NCI-H2196 (cell line): ENCODE measurements at regions not wholly inside any gene's neighbourhood (a gene's known extent, or its start where the extent isn't known, plus 50 kb on each side); places are given as distances from the start of the nearest gene placed in this dataset.
"Not testable (repeated sequence)": the region's sequence is repeated elsewhere in the genome, so short reads cannot be mapped to it uniquely, and the experiment has no call there.

Source experiments
- DNase-seq: peaks from one replicate; lab custom pipeline; 2025; ENCODE audit not compliant: unreplicated experiment; lab: John Stamatoyannopoulos, UW

DNA sequence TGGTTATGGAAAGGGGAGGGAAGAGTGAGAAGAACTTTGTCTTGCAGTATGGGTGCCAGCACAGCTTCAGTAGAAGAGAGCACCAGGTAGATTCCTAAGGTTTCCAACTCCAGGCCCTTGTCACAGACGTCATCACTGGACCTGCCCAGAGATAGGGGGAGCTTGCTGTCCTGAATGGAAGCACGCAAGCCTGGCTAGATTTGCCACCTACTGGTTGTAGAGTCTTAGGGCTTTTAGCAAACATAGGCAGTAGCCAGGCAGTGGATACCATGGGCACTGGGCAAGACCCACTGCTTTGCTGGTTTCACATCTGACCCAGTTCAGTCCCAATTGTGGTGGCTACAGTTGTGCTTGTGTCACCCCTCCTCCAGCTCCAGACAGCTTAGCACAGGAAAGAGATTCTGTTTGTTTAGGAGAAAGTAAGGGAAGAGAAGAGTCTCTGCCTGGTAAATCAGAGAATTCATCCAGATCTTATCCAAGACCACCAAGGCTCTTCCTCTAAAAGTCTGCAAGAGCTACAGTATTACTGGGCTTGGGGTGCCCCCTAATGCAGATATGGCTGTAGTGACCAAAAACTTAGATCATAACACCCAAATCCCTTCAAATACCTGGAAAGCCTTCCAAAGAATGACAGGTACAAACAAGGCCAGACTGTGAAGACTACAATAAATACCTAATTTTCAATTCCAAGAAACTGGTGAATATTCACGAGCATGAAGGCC is 158.9 kb downstream of the HINT1 start:
- DNase-seq, result no peak

DNA sequence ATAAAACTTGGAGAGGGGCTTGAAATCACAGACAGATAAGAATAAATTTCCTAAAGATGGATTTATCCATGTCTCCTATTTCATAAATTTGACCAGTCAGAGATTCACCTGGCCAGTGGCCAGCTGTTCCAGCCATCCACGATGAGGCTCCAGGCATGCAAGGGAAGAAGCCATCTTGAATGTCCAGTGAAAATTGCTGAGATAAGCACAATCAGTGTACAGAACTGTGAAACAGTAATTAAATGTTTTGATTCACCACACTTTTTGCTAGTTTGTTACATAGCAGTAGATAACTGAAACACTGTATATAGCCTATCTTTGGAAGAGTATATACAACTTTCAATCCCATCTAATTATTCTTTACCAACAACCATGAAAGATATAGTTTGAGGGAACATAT is 163.5 kb downstream of the HINT1 start:
- DNase-seq, result no peak

DNA sequence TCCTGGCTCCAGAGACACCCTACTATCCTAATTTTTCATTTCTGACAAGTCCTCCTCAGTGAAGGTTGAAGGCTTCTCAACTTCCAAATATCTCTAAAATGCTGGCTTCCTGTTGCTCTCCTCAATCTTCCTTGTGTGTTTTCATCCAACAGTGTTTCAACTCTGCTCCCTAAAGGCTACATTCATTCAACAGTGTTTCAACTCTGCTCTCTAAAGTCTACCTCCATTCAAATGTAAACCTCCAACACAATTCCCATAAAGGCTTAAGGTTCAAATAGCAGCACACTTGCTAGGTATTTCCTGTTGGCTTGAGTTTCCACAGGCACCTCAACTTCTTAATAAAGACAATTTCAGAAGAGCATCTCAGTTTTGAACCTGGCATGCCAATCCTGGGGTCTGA is 164.8 kb downstream of the HINT1 start:
- DNase-seq, result no peak

DNA sequence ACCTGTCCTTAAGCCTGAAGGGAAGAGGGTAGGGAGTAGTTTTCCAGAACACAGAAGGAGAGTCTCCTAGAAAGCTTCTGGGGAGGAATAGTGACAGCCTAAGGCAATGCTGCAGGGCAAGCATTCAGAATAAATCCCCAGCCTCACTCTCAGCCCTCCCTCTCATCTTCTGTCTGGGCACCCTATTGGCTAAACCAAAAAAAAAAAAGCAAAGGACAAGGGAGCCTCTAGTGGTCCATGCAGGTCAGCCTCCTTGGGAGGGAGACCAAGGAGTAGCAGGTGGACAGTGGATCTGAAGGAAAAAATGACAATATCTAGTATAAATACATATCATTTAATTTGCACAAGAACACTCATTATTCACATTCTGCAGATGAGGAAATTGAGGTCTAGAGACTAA is 168.3 kb downstream of the HINT1 start:
- not testable (repeated sequence) for DNase-seq

DNA sequence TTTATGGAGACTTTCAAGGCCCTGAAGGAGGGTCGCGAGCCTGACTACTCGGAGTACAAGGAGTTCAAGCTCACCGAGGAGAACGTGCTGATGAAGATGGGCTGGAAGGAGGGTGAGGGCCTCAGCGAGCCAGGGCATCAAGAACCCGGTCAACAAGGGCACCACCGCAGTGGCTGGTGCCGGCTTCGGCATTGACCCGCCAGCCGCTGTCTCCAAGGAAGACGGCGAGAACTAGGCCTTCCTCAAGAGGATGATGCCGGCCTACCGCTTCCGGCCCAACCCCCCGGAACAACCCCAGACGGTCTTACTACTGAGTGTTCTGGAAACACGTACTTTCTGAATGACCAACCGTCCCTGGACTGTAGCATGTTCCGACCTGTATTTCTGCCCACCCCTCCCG is 169.2 kb downstream of the HINT1 start:
- DNase-seq, result no peak

DNA sequence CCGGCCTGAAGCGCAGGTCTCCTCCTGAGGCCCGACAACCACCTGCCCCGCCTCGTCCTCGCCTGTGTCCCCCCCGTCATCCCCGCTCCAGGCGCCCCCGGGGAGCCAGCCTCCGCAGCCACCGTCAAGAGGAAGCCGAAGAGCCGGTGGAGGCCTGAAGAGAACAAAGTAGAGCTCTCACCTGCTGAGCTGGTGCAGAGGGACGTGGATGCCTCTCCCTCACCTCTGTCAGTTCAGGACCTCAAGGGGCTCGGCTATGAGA is 169.9 kb downstream of the HINT1 start:
- no peak for DNase-seq

DNA sequence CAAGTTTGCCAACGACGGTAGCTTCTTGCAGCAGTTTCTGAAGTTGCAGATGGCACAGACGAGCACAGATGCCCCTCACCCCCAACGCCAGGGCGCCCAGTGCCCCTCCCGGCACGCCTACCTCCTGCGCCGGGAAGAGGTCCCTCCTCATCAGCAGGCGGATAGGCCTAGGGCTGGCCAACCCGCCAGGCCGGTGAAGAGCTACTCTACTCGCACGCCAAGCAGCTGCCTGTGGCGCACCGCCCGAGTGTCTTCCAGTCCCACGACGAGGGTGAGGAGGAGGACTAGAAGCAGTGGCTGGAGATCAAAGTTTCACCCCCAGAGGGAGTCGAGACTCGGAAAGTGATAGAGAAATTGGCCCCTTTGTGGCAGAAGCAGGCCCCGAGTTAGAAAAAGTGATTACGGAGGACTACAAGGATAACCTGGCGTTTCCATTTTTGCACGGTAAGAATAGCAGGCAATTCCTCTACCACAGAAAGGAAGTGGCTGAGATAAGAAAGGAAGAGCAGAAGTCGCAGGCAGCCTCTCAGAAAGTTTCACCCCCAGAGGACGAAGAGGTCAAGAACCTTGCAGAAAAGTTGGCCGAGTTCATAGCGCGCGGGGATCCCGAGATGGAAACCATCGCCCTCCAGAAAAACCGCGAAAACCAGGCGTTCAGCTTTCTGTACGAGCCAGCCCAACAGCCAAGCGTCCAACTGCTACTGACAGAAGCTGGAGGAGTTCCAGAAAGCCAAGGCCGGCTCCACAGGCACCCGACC is 170.4 kb downstream of the HINT1 start:
- no peak for DNase-seq

DNA sequence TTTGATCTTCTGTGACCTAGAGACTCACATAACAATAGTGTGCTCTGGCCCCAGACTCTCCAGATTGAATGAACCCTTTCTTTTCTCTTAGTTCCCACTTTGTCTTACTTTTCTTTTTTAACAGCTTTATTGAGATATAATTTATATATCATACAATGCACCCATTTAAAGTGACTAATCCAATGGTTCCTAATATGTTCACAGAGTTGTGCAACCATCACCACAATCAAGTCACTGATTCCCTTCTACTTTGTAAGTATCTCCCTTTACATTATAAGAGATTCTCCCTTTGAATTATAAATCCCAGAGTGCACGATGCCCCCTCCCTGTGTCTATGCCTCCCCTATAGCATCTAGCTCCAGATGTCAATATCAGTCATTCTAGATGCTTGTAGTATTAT is 172.4 kb downstream of the HINT1 start:
- no peak for DNase-seq

DNA sequence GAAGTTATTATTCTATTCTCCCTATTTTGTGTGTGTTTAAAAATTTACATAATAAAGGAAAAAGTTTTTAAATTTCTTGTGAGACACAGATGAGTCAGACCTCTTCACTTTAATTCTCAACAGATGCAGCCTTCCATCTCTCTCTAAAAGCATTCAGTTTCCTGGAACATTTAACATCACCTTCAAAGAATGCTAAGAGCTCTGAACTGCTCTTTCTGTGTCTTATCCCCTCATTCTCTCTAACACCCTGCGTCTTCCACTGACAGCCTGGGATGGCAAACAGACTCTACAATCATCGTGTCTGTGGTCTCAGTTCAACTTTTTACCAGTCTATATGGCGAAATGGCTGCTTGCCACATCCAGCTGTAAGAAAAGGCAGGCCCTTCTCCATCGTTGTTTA is 173.0 kb downstream of the HINT1 start:
- no peak for DNase-seq

DNA sequence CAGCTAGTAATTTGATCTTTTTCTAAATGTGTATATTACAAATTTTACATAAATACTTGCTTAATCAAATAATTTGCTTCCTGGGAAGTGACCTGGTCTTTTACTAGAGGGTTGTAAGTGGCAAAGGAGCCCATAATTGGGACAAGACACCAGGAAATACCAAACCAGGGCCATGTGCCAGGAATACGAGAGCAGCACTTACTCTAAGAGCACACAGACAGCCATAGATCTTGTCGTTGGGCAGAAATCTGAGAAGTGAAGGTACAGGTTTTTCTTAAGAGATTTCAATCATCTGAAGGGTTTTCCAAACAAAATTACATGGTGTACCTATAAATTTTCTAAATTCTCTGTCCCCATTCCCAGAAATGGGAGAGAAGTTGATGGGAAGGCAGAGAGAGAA is 179.3 kb downstream of the HINT1 start:
- no peak for DNase-seq

DNA sequence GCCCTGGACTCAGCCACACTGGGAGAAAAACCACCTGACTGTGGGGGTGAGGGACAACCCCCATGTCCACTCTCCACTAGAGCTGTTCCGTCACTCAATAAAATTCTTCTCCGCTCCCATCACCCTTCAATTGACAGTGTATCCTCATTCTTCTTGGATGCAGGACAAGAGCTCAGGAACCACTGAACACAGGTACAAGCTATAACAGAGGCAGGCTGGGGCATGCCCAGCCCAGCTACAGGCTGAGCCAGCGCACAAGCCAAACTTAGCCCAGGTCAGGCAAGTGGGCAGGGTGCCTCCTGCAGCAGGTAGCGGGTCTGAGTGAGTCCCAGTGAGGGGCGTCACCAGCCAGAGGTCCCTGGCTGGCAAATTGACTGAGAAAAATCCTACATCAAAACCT is 183.4 kb downstream of the HINT1 start:
- no peak for DNase-seq

DNA sequence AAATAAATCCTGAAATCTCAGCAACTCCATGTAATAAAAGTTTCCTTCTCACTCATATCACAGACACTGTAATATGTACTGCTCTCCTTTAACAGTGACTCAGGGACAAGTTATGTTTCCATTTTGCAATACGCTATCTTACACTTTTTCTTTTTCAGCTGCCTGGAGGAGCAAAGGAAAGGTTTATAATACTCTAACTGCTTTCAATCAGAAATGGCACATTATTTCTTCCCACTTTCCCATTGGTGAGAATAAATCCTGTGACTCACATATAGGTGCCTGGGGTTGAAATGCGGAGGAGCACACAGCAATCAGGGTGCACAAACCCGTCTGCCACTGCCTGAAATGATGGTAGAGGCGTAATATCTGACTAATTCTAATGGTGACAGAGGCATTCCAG is 186.6 kb downstream of the HINT1 start:
- no peak for DNase-seq

DNA sequence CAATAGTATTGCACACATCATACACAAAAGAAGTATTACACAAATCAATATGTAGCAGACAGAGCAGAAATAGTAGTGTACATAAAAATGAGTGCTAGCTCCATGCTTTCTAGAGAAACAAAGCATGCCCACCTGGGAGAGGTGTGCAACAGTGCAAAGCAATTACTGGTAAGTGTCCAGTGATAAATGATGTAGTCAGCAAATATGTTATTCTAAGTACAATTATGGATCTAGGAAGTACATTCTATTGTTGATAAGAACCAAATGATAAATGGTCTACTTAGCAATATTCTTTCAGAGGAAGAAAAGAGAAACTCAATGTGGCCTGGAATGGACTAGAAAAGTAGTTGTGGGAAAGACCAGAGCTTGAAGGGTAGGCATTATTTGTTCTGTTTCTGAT is 188.6 kb downstream of the HINT1 start:
- DNase-seq, result no peak

DNA sequence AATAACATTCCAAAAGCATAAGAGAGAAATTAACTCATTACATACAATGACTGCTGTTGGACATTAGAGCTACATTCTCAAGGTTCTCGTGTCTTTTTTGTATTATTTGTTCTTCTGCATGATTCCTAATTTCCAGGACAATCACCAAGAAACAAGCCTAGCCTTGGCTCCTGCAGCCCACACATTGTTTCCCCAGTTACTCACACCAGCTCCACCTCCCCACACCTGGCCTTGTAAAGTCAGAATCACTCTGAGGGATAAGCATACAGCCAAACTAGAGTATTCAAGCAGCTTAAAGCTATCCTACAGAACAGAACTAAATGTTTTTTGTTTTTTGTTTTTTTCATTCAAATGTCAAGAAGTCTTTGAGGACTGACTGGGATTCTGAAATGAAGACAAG is 189.2 kb downstream of the HINT1 start:
- no peak for DNase-seq

DNA sequence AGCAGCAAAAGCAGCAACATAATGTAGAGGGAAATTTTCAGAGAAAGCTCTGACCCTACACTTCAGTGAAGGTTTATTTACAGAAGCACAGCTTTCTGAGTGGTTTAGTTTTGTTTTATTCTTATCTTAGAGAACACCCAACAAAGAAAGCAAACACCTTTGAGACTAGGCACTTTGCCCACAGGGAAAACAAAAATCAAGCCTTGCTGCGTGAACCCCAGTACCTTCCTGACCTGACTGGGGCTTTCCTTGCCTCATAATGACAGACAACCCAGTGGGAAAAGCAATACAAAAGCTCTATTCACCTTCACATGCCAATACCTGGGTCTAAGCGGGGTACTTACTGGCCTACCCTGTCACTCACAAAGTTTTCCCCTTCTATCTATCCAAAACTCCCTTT is 189.8 kb downstream of the HINT1 start:
- DNase-seq, result no peak

DNA sequence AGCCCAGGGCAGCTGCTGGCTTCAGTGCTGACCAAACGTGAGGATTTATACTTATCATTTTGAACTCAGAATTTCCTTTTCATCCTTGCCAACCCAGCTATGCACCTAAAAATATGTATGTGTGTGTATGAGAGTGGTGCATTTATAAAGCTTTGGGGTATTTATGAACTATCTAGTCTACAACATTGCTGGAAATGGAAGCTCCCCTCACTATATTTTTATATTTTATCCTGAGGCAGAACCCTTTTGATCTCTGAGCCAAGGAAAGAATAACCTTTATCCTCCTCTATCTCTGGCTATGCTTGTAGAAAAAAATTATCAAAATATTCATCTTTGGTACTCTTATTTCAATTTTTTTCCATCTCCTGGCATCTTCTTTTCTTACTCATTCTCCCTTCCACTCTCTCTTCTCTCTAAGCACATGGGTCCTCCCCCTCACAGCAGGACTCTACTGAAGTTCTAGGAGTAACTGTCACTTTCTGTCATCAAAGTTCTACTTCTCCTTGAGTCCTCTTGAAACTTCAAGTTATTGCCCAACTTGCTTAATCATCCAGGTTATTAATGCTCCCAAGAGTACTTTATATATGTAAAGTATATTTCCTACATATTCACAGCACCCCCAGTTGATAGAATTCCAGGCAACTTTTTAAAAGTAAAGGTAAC is 190.9 kb downstream of the HINT1 start:
- no peak for DNase-seq

DNA sequence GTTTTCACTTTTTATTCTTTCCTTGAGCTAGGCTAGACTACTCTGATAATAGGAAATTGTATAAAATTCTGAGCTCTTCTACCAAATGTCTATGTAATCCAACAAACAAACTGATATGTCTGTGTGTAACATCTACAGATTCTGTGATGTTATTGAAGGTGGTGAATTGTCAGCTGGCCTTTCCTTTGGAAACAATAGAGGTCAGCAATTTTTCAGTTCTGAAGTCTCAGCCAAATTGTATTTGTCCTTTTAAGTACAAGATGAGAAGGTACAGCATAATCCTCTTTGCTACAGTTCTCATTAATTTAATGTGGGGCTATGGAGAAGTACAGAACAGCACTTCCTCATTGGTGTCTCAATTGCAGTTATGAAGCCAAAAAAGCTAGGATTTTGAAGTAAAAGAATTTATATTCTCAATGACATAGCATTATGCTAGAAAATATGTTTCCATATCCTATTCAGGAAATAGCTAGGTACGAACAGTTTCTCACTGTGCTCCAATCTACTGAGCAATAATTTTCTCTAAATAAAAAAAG is 198.0 kb downstream of the HINT1 start:
- DNase-seq, result no peak

DNA sequence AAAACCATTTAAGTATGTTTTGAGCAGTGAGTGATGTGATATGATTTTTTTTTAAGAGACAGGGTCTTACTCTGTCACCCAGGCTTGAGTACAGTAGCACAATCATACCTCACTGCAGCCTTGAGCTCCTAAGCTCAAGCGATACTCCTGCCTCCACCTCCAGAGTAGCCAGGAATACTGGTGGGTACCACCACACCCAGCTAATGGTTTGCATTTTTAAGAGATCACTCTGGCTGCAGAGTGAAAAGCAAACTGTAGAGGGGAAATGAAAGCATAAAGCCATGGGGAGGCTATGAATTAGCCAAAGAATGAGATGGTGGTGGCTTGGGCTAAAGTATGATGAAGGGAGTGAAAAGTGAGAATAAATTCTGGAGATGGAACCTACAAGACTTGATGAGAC is 199.1 kb downstream of the HINT1 start:
- no peak for DNase-seq

DNA sequence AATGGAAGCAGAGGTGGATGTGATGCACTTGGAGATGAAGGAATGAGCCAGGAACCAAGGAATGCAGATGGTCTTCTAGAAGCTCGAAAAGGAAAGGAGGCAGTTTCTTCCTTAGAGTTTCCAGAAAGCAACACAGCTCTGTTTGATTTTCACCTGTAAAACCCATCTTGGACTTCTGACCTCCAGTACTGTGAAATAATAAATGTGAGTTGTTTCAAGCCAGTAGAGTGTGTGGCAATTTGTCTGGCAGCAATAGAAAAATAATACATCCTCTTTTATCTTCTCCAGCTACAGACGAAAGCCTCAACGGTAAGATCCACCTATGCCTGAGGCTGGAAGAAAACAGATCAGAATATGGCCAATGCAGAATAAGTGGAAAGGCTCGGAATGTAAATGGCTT is 199.7 kb downstream of the HINT1 start:
- no peak for DNase-seq

DNA sequence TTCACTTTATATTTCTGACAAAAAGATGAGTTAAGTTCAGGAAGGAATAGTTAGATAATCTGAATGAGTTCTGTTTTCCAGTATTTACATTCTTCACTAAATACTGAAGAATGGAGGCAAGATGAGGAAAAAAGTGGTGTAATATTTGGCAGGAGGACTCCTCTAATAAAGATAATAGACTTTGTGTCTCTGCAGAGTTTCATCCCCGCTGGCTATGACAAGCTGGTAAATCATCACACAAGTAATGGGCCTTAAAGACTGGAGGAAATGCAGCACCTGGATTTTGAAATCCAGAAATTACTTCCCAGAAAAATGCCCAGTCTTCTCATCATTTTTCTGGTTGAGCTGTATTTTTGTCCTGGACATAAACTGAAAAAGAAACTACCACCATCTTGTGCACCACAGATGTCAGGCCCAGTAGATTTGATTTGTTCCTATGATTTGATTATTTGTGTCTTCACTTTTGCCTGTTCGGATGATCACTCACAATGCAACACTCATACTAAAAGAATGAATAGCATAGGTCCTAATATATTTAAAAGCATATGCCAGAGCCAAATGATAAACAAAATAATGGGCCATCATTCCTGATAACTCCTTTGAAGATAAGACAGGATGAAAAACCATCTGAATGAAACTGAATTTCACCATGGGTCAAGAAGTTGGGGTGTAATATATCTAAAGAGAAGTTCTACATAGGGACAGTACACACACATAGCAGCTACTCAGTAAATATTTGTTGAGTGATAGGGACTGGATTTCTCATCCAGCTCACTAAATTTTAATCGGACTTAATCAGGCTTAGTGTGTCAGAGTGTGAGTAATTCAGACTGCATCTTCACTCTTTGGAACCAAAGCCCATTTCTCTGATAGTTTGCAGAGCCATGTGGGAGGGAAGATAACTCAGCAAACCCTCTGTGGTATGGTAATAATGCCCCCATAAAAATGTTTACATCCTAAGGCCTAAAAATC is 200.5 kb downstream of the HINT1 start:
- DNase-seq, result no peak

DNA sequence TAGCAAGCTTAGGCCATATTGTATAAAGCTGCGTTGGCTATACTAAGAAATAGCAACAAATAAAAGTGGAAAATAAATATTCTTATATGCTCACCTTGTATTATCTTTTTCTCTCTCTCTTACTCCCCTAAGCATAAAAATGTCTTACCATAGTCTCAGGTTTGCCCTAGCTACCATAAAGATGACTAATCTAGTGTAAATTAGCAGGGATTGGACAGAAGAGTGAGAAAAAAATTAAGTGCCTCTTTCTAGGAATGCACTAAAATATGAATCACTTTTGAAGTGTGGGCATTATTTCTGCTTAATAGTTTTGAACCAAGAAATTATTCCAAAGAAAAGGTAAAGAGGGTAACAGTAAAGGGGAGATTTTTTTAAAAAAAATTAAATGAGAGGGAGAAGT is 201.3 kb downstream of the HINT1 start:
- DNase-seq, result no peak
